ENCODE measurements at regions not wholly inside any gene's neighbourhood (a gene's known extent, or its start where the extent isn't known, plus 50 kb on each side); places are given as distances from the start of the nearest gene placed in this dataset.
"Not testable (repeated sequence)": the region's sequence is repeated elsewhere in the genome, so short reads cannot be mapped to it uniquely, and the experiment has no call there.

GRCh38 chr7:115603416-115603815 is 427.1 kb downstream of the TFEC start:
- Histone ChIP-seq H3K4me1 (ENCODE audit: control insufficient read depth in 1 of 2, insufficient read depth in 1 of 2, low read depth in 1 of 2, low read length in 1 of 2) (no peaks in the 10 kb centered on the region), H3K4me3 (ENCODE audit: low read depth in 1 of 2, low read length in 1 of 2) (no peak overlapping the region), H3K36me3 (no peaks in the 10 kb centered on the region), H3K27me3 (no peaks in the 10 kb centered on the region), H3K9me3 (no peaks in the 10 kb centered on the region), H3K27ac (no peak overlapping the region)
- no peak for TF ChIP-seq CTCF (IDR thresholded peaks at IDR 0.05)

- TF ChIP-seq CTCF (IDR thresholded peaks at IDR 0.05) = no peak
Measured at GRCh38 chr7:115600207-115600606, 430.4 kb downstream of the TFEC start.

DNA sequence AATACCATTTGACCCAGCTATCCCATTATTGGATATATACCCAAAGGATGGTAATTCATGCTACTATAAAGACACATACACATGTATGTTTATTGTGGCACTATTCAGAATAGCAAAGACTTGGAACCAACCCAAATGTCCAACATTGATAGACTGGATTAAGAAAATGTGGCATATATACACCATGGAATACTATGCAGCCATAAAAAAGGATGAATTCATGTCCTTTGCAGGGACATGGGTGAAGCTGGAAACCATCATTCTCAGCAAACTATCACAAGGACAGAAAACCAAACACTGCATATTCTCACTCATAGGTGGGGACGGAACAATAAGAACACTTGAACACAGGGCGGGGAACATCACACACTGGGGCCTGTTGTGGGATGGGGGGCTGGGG is 431.4 kb downstream of the TFEC start:
- not testable (repeated sequence) for H3K36me3 ChIP-seq; H3K9me3 ChIP-seq; H3K4me1 ChIP-seq (ENCODE audit: control insufficient read depth in 1 of 2, insufficient read depth in 1 of 2, low read depth in 1 of 2, low read length in 1 of 2); H3K27me3 ChIP-seq; H3K4me3 ChIP-seq (ENCODE audit: low read depth in 1 of 2, low read length in 1 of 2); H3K27ac ChIP-seq

More at GRCh38 chr7:115600207-115600606, 430.4 kb downstream of the TFEC start:
- H3K27ac ChIP-seq = no peak overlapping the region
- H3K4me3 ChIP-seq (ENCODE audit: low read depth in 1 of 2, low read length in 1 of 2) = no peak overlapping the region
- H3K27me3 ChIP-seq = no peaks in the 10 kb centered on the region
- H3K36me3 ChIP-seq = no peaks in the 10 kb centered on the region
- no peaks in the 10 kb centered on the region for H3K4me1 ChIP-seq (ENCODE audit: control insufficient read depth in 1 of 2, insufficient read depth in 1 of 2, low read depth in 1 of 2, low read length in 1 of 2)
- no peaks in the 10 kb centered on the region for H3K9me3 ChIP-seq

- not testable (repeated sequence) for H3K27me3 ChIP-seq; H3K9me3 ChIP-seq; H3K4me1 ChIP-seq (ENCODE audit: control insufficient read depth in 1 of 2, insufficient read depth in 1 of 2, low read depth in 1 of 2, low read length in 1 of 2); H3K4me3 ChIP-seq (ENCODE audit: low read depth in 1 of 2, low read length in 1 of 2); H3K36me3 ChIP-seq; H3K27ac ChIP-seq
Measured at GRCh38 chr7:115597220-115597619, 433.3 kb downstream of the TFEC start.

GRCh38 chr7:115593111-115593510 is 437.5 kb downstream of the TFEC start:
- Histone ChIP-seq H3K9me3 (no peaks in the 10 kb centered on the region), H3K36me3 (no peaks in the 10 kb centered on the region), H3K4me3 (ENCODE audit: low read depth in 1 of 2, low read length in 1 of 2) (no peak overlapping the region), H3K27me3 (no peaks in the 10 kb centered on the region), H3K27ac (no peak overlapping the region), H3K4me1 (ENCODE audit: control insufficient read depth in 1 of 2, insufficient read depth in 1 of 2, low read depth in 1 of 2, low read length in 1 of 2) (no peaks in the 10 kb centered on the region)
- no peak for TF ChIP-seq CTCF (IDR thresholded peaks at IDR 0.05)

DNA sequence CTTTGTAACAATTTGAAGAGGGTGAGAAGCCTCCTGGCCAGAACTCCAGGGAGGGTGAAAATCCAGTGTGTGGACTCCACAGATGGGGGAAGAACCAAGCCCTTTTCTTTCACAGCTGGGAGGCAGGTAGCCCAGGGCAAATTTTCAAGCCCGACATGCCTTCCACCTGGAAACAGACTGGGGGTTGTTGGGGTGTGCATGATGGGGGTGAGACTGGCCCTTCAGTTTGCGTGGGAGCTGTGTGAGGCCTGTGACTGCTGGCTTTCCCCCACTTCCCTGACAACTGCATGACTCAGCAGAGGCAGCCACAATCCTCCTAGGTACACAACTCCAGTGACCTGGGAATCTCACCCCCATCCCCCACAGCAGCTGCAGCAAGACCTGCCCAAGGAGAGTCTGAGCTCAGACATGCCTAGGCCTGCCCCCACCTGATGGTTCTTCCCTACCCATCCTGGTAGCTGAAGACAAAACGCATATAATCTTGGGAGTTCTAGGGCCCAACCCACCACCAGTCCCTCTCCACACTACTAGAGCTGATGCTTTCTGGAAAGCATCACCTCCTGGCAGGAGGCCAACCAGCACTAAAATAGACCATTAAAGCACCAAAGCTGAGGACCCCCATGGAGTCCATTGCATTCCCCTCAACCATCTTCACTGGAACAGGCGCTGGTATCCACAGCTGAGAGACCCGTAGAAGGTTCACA is 445.4 kb downstream of the TFEC start:
- Histone ChIP-seq H3K27me3 (no peaks in the 10 kb centered on the region), H3K9me3 (no peaks in the 10 kb centered on the region), H3K4me1 (ENCODE audit: control insufficient read depth in 1 of 2, insufficient read depth in 1 of 2, low read depth in 1 of 2, low read length in 1 of 2) (no peaks in the 10 kb centered on the region), H3K4me3 (ENCODE audit: low read depth in 1 of 2, low read length in 1 of 2) (no peak overlapping the region), H3K27ac (no peak overlapping the region), H3K36me3 (no peaks in the 10 kb centered on the region)
- TF ChIP-seq CTCF (IDR thresholded peaks at IDR 0.05) = no peak
